ENCODE measurements at regions not wholly inside any gene's neighbourhood (a gene's known extent, or its start where the extent isn't known, plus 50 kb on each side); places are given as distances from the start of the nearest gene placed in this dataset.

DNA sequence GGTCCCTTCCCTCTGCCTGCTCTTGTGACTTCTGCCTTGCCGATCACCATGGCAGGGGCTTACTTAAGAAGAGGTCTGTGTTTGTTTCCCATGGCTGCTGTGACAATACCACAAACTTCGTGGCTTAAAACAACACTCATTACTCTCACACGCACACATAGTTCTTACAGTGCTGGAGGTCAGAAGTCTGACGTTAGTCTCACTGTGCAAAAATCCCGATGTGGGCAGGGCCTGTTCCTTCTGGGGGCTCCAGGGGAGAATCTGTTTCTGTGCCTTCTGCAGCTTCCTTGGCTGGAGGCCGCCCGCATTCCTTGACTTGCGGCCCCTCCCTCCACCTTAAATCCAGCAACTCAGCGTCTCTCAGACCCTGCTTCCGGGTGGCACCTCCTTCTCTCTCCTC is 249.2 kb upstream of the GSE1 start:
- TF ChIP-seq EZH2 (IDR thresholded peaks at IDR 0.05; ENCODE audit: insufficient read depth, poor library complexity, severe bottlenecking) (no peak), EZH2phosphoT487 (IDR thresholded peaks at IDR 0.05; ENCODE audit: insufficient read depth, low read depth) (no peak)
